LNCAP (cell line): ENCODE measurements at regions not wholly inside any gene's neighbourhood (a gene's known extent, or its start where the extent isn't known, plus 50 kb on each side); places are given as distances from the start of the nearest gene placed in this dataset.

Source experiments
- TF ChIP-seq, protein P1 (sequence below): fragments of 450-650 bp; IDR thresholded peaks from 2 replicates; pipeline ENCODE4 v1.5.1; 2017; ENCODE audit warnings: mild to moderate bottlenecking

DNA sequence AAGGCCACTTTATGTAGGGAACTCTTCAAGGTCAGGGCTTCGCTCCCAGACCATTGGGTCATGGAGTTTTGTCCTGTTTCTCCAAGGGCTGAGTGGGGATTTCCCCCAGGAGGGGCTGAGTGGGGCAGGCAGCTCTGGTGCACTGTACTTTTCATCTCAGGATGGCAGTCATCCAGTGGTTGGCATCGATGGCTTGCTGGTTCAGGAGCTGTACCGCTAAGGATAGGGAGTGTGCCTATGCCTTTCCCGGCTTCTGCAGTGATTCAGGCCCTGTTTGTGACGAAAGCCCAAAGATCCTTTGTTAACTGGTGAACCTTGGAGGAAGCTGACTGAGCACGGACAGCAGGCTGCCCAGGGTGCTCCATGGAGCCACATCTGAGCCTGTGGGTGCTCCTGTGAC lies 100.1 kb upstream of the GADD45A start:
- TF ChIP-seq, protein P1, sequence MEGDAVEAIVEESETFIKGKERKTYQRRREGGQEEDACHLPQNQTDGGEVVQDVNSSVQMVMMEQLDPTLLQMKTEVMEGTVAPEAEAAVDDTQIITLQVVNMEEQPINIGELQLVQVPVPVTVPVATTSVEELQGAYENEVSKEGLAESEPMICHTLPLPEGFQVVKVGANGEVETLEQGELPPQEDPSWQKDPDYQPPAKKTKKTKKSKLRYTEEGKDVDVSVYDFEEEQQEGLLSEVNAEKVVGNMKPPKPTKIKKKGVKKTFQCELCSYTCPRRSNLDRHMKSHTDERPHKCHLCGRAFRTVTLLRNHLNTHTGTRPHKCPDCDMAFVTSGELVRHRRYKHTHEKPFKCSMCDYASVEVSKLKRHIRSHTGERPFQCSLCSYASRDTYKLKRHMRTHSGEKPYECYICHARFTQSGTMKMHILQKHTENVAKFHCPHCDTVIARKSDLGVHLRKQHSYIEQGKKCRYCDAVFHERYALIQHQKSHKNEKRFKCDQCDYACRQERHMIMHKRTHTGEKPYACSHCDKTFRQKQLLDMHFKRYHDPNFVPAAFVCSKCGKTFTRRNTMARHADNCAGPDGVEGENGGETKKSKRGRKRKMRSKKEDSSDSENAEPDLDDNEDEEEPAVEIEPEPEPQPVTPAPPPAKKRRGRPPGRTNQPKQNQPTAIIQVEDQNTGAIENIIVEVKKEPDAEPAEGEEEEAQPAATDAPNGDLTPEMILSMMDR = no peak

DNA sequence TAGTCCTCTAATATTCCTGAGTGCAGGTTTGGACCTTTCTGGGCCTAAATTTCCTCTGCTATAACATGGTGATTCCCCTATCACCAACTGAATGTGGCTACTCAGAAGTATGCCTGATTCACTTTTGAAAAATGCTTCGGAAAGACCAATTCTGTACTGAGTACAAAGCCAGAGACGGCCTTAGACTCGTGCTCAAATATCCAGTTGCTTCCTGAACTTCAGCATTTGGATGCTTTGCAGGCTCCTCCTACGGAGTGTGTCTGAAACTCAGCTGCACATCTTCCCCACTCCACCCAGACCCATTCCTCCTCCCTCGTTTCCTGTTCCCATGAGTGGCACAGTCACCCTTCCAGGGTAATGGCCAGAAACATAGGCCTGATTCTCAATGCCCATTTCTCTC lies 98.4 kb upstream of the GADD45A start:
- TF ChIP-seq, protein P1 = no peak

DNA sequence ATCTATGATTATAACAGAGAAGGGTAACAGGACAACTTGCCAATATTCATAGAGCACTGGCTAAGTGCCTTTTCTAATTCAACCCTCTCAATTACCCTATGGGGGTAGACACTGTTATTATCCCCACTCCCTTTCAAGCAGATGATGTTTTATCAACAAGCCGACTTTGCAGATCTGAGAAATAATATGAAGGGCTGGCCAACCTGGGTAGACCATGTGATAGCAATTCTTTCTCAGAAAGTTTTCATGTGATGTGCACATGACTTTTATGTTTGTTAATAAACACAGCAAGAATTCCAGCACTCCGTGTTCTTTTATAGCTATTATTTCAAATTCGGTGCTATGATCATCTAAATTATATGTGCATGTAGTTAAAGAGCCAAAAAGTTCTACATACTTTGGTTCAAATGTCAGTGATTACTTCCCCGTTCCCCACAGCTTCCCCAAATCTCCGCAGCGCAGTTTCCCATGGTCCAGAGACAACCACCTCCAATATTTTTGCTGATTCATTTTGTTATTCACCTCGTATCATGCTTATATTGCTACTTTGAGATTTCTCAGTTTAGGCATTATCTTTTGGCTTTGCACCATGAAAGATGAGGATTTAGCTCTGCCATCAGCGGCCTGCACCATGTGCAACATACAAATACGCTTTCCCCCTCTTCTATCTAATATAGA lies 96.7 kb upstream of the GADD45A start:
- TF ChIP-seq, protein P1 = no peak

GRCh38 chr1:67589519-67590233 lies 95.3 kb upstream of the GADD45A start:
- TF ChIP-seq, protein P1 = no peak

DNA sequence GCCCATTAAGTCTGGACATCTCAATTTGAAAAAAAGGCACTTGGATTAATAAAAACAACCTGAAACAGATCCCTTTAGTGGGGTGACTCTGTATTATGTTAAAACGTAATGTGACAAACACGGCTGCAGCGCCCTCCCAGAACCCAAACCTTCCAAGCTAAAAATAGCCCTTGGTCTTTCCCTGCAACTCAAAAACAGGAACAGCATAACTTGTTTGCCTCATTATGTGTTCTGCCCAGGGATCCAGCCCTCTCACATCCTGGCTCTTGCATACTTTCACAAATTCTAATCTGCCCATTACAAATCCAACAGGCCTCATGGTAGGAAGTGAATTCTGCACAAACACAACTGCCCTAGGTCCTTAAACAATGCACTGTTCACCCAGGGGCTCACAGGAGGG lies 94.7 kb upstream of the GADD45A start:
- TF ChIP-seq, protein P1 = no peak

GRCh38 chr1:67594764-67595163 lies 90.2 kb upstream of the GADD45A start:
- TF ChIP-seq, protein P1 = no peak

DNA sequence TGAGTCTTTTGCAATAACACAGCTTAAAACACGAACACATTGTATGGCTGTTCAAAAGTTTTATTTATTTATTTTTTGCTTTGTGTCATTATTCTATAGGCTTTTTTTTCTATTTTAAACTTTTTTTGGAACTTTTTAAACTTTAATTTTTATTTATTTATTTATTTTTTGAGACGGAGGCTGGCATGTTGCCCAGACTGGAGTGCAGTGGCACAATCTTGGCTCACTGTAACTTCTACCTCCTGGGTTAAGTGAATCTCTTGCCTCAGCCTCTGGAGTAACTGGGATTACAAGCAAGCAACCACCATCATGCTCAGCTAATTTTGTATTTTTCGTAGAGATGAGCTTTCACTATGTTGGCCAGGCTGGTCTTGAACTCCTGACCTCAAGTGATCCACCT lies 88.3 kb upstream of the GADD45A start:
- TF ChIP-seq, protein P1 = no peak
